Lower leg skin (tissue), 4 donors: ENCODE measurements at regions not wholly inside any gene's neighbourhood (a gene's known extent, or its start where the extent isn't known, plus 50 kb on each side); places are given as distances from the start of the nearest gene placed in this dataset.

ENCODE experiments used
- DNase-seq, 2 donors: peaks; one replicate each; pipeline ENCODE4 v3.0.0-alpha.2; 2019; ENCODE audit warnings: low spot score in 2 of 2
- H3K4me3 ChIP-seq: fragments of 200-600 bp; sonication (generic); 2 replicates; pipeline ENCODE4 v1.5.1; 2017; ENCODE audit warnings: mild to moderate bottlenecking, low read depth; ENCODE audit not compliant: poor library complexity, severe bottlenecking
- CTCF ChIP-seq, 3 donors: fragments of 450-650 bp; IDR thresholded peaks; one replicate each; pipeline ENCODE4 v1.5.1; 2016; ENCODE audit warnings: antibody characterized with exemption in 3 of 3, mild to moderate bottlenecking in 3 of 3, moderate library complexity in 2 of 3
- POLR2A ChIP-seq, 2 donors: fragments of 450-650 bp; IDR thresholded peaks; one replicate each; pipeline ENCODE4 v1.6.1; 2016 to 2017; ENCODE audit warnings: antibody characterized with exemption in 2 of 2, mild to moderate bottlenecking in 1 of 2, moderate library complexity in 1 of 2
- WGBS, 2 donors: methylation state at CpG; one replicate each; pipeline ENCODE4 v1.1.5; 2018; 5-methylcytosine and 5-hydroxymethylcytosine counted together
- intact Hi-C: fragments of 100-400 bp; cut with DNase I; formaldehyde crosslinking; loops from one replicate; pipeline ENCODE4 v1.15.0; 2023; ENCODE audit warnings: low total_unique reads
- microRNA-seq, 2 donors: library from miRNA; unstranded; fragments of <30 nt; microRNA quantifications; one replicate each; pipeline ENCODE4, GENCODE V29; 2016; ENCODE audit warnings: borderline replicate concordance in 2 of 2, borderline number of aligned reads in 1 of 2

- intact Hi-C loops, result no loop called here
- no peak for TF ChIP-seq POLR2A (IDR thresholded peaks at IDR 0.05)
- TF ChIP-seq CTCF (IDR thresholded peaks at IDR 0.05), result no peak
- 85 to 86% methylated on average over 7 of the region's 7 CpGs for WGBS, 2 donors
- no peak overlapping the region for H3K4me3 ChIP-seq
- DNase-seq, result no peak
Measured at GRCh38 chr3:31472479-31473390, 60.0 kb upstream of the STT3B start.

- H3K4me3 ChIP-seq, result no peak overlapping the region
- 89 to 95% methylated on average over 4 of the region's 4 CpGs for WGBS, 2 donors
- DNase-seq, result no peak
- TF ChIP-seq POLR2A (IDR thresholded peaks at IDR 0.05), result no peak
- TF ChIP-seq CTCF (IDR thresholded peaks at IDR 0.05), result no peak
- intact Hi-C loops, result no loop called here
Measured at GRCh38 chr3:31476209-31476608, 56.5 kb upstream of the STT3B start.

DNA sequence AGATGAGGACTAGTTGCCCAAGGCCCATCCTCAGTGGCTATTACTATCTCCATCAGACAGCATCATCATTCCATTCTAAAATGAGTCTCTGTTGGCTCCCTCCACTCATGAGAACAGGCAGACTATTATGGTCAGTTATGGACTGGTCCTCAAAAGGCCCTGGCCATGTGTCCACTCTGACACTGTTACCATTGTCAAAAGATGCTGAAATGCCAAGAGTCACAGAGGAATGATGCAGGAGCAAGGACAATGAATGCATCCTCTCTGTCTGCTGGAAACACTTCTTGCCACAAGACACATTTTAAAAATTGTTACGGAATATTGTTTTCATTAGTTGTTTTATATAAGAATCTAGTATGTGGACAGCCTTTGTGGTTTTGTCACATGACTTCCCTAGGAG is 53.3 kb upstream of the STT3B start:
- TF ChIP-seq POLR2A (IDR thresholded peaks at IDR 0.05) (no peak), CTCF (IDR thresholded peaks at IDR 0.05) (no peak)
- intact Hi-C loops, result no loop called here
- no peak overlapping the region for H3K4me3 ChIP-seq
- no peak for DNase-seq
- WGBS, 2 donors, result 92 to 94% methylated on average over 1 of the region's 1 CpG

DNA sequence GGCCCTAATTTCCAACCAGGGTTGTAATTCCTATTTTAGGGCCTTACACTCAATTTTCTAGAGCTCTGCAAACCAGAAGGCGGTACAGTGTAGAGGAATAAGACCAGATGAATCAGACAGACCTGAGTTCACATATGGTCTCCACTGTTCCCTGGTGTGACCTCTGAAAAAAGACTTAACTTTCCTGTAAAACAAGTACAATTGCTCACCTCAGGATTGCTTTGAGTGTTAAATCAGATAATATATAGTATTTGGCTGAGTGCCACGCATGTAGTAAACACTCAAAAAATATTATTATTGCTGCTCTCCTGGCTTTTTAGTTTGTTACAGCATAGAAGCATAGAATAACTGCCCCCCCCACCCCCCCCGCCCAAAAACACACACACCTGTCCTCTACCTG is 51.0 kb upstream of the STT3B start:
- no peak for DNase-seq
- 72 to 77% methylated on average over 3 of the region's 3 CpGs for WGBS, 2 donors
- intact Hi-C loops, result no loop called here
- TF ChIP-seq CTCF (IDR thresholded peaks at IDR 0.05) (no peak), POLR2A (IDR thresholded peaks at IDR 0.05) (no peak)
- no peak overlapping the region for H3K4me3 ChIP-seq

DNA sequence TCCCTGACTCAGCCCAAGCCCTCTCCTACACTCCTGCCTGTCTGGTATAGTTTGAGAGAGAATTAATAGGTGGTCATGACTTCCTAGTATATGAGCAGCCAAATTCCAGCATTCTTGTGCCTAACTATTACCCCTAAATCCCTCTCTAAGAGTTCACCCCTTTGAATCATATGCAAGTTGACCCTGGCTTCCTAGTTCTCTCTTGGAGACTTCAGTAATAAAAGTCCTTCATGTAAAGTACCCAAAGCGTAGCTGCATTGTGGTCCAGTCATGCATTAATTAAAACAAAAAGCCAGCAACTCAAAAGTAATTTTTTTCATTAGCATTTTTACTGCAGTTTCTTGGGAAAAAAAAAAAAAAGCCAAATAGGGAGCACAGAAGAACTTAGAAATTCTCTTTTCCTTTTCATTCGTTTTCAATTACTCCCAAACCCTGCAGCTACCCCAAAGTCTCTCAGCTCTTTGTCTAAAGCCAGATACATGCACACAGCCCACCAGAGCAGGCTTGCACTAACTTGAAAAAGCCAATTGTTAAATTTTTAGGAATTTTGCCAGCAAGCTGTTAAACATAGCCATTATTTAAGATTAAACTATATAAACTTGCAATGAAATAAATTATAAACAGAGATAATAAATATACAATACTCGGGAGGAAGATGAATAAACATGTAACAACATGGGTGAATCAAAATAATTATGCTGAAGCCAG is 50.1 kb upstream of the STT3B start:
- intact Hi-C loops, result no loop called here
- no peak for DNase-seq
- WGBS, 2 donors, result 54 to 71% methylated on average over 3 of the region's 3 CpGs
- no peak for TF ChIP-seq POLR2A (IDR thresholded peaks at IDR 0.05)
- TF ChIP-seq CTCF (IDR thresholded peaks at IDR 0.05), result no peak
- H3K4me3 ChIP-seq, result no peak overlapping the region

Small RNA genes lying in the stretch of these regions (microRNA-seq; reads per million reads assigned to microRNA genes)
- 4.1 to 4.5 reads per million in 2 donors for gene MIR466
